ENCODE measurements at regions not wholly inside any gene's neighbourhood (a gene's known extent, or its start where the extent isn't known, plus 50 kb on each side); places are given as distances from the start of the nearest gene placed in this dataset.

- DNase-seq: no peak
These were observed 1404.2 kb upstream of the CELF2 start for GRCh38 chr10:9613338-9614075.

- no peak for DNase-seq
These were observed 1402.5 kb upstream of the CELF2 start for GRCh38 chr10:9615189-9615588.

- DNase-seq: no peak
These were observed 1396.5 kb upstream of the CELF2 start for GRCh38 chr10:9621216-9621615.

GRCh38 chr10:9625304-9625703 is 1392.4 kb upstream of the CELF2 start:
- DNase-seq: no peak

DNA sequence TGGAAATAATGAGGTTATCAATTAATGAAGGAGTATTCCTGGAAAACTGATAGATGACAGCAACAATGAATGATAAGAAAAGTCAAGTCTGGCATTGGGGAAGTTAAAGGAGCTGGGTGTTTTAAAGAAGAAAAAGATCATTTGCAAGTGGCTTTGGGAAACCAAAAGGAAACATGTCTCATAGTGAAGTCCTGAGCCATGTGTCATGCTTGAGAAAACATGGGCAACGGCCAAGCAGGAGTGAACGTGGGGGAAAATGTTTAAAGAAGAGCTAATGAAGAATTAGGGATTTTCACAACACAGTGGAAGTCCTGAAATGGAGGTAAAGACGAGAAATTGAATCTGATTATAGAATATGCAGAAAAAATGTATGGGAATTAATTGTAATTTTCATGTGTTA is 1383.2 kb upstream of the CELF2 start:
- no peak for DNase-seq

DNA sequence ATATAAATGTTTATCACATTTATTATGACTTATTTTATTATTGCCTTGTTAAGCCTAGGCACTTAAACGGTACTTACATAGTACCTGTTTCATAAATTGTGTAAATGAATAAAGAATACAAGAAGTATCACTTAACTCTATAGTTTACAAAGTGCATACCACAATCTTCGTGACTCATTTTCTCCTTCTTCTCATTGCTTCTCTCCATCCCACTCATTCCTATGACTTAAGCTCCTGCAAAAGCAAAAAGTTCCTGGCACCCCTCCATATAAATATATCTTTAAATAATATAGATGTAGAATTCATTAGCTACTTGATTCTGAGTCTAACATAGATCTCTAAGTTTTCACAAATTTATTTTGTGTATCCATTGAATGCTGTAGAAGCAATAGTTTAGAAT is 1382.0 kb upstream of the CELF2 start:
- DNase-seq: no peak

DNA sequence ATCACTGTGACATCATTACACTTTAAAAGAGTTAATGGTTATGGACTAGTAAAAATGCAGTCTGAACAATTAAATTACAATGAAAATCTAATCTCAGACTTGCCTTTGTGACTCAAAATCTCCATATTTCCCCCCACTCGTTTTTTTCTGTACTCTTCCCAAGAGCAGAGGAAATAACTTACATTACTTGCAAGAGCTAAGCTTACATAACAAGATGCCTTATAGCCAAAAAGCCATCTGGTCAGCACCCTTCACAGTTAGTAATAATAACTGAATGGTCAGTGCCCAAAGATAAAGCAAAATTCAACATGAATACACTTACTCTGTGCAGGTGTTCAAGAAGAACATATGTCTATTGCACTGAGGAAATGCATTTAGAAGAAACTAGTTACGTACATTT is 1381.5 kb upstream of the CELF2 start:
- no peak for DNase-seq

GRCh38 chr10:9643782-9644181 is 1373.9 kb upstream of the CELF2 start:
- DNase-seq: no peak

DNA sequence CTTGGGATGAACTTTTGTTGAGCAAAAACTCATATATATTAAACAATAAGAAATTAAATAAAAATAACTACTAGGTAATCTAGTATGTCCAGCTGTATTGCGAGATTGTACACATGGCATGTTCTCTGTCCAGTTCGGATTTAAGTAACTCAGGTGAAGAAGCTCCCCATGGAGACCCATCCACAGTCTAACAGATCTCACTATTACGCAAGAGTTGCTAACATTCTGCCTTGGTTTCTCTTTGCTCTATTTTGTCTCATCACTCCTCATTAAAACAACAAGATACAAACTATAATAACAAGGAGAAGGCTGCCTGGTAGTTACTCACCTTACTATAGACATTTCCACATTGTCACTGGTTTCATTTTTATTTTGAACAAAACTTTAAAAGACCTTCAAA is 1372.3 kb upstream of the CELF2 start:
- no peak for DNase-seq

DNA sequence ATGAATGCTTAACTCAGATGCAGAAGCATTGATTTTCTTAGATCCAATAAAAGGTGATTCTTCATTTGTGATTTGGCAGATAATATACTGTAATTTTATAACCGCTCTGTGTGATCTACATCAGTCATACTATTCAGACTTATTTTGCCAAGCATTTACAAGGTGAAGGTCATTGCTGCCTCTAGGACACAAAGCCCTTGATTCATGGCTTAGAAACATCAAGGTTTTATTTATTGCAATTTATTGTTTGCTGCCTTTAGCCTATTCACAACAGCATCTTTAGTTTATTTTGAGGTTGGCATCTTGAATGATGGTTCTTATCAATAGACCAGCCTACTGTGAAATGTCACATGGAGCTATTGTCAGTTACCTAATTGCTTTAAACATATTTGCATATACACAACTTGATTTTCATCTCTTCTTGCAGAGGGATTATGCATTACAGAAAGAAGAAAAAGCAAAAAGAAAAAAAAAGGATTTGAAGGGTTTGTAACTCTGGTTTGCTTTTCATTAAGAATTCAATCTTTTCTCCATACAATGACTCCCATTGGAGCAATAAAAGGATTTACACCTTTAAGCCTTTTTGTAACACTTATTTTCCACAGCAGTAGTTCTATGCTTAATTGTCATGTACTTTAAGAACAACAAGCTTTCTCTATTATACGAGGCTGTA is 1371.6 kb upstream of the CELF2 start:
- DNase-seq: no peak

DNA sequence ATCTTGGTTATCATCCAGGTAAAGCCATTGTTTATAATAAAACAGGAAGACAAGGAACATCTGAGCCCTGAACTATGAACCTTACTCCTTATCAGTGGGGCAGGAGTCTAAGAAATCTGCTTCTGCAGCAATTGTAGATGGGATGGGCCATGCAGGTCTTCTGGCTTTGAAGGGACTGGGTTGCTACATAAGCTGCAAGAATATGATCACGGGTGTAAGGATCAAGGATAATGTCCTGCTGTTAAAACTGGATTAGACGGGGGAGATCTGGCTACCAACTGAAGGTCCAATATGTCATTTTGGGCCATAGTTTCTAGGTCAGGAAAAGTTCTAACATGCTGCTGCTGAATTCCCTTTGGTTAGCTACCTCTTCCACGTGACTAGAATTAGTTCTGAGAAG is 1363.4 kb upstream of the CELF2 start:
- DNase-seq: no peak

GRCh38 chr10:9656386-9656785 is 1361.3 kb upstream of the CELF2 start:
- DNase-seq: no peak

DNA sequence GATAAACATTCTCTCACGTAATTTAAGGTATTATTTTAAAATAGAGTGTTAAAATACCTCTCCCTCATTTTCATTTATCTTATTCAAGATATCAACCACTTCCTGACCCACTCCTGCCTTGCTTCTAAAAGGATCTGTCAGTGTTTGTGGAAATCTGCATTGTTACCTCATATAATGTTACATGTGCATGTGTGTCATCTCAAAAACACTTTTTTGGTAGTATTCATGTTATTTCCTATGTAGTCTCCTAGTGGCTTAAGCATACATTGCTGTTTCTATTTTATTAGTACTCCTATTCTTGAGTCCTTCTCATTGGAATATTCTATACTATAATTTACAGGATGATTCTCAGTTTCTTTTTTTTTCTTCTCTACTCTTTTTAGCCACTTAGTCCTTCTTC is 1360.7 kb upstream of the CELF2 start:
- no peak for DNase-seq

DNA sequence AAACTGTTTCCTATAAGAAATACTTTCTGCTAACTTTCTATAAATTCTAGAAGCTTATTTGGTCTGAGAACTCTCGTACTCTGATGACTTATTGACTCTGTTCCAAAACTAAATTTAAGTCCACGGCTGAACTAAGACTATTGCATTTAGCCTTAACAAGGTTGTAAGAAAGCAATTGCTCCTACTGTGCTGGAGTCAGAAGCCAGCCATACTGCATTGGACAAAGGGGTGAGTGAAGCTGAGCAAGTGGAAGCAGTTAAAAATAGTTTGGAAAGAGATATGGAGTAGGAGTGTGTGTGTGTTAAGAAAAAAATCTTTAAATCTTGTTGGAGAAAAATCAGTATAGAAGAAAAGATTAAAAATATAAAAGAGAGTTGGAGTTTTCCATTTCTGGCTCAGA is 1360.1 kb upstream of the CELF2 start:
- DNase-seq: no peak

DNA sequence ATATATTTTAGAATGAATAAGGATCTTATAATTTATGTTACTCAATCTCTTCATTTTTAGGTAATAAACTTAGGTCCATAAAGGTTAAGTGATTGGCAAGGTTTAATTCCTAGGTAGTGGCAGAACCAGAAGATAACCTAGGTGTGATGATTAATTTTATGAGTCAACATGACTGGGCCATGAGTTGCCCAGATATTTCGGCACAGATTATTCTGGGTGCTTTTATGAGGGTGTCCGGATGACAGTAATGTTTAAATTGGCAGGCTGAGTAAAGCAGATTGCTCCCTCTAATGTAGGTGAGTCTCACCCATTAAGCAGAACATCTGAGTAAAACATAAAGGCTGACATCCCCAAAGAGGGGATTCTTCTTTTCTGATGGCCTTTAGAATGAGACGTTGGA is 1349.3 kb upstream of the CELF2 start:
- DNase-seq: no peak

GRCh38 chr10:9670911-9671310 is 1346.8 kb upstream of the CELF2 start:
- DNase-seq: no peak

GRCh38 chr10:9681655-9682054 is 1336.0 kb upstream of the CELF2 start:
- DNase-seq: no peak

DNA sequence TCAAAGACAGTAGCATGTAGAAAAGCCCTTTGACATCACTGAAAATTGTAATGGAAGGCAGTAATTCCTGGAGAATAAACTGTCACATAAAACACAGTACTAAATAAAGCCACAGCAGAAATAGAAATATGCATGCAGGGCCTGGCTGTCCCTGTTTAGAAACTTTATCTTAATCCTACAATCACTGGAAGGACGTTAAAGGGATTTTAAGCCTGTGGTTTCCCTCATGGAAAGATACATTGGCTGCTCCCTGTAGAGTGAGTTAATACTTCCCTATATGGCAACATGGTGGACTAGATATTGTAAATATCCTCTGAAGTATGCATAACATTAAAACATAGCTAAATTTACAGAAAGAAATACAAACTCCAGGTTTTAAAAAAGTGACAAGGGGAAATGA is 1334.9 kb upstream of the CELF2 start:
- DNase-seq: no peak

DNA sequence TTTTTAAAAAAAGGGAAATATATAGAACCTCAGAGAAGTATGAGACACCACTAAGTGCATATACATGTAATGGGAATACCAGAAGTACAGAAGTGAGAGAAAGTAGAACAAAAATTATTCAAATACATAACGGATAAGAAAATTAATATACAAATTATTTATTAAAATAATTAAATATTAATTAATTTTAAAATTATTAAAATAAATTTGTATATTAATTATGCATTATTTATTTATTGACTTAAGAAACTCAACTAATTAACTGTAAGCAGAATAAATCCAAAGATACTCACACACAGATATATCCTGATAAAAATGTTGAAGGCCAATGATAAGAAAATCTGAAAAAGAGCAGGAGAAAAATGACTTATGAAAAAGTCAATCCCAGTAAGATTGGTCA is 1333.5 kb upstream of the CELF2 start:
- no peak for DNase-seq

GRCh38 chr10:9685596-9685995 is 1332.1 kb upstream of the CELF2 start:
- no peak for DNase-seq

GRCh38 chr10:9688711-9689110 is 1329.0 kb upstream of the CELF2 start:
- no peak for DNase-seq

DNA sequence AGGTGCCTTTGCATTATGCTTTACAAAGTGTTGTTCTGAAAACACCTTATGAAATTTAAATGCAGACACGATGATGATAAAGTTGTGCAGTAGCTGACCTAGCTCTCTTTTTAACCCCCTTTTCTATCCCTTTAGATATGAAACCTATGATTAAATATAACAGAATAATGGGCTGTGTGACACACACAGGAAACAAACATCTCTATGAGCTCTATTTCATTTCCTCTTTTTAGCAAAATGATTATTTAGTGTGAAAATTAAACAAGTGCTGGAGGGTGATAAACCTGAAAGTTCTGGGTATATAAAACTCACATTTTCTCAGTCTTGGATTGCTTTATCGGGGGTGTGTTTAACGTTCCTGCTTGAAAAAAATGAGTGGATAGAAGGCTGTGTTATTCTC is 1310.5 kb upstream of the CELF2 start:
- no peak for DNase-seq

- no peak for DNase-seq
These were observed 1307.8 kb upstream of the CELF2 start for GRCh38 chr10:9709849-9710248.

- no peak for DNase-seq
These were observed 1305.3 kb upstream of the CELF2 start for GRCh38 chr10:9712393-9712792.

- DNase-seq: no peak
These were observed 1298.4 kb upstream of the CELF2 start for GRCh38 chr10:9719246-9719645.

All from CD4-positive, alpha-beta T cell treated with Interferon alpha-2 for 1 hour (primary cell).